ENCODE measurements at regions not wholly inside any gene's neighbourhood (a gene's known extent, or its start where the extent isn't known, plus 50 kb on each side); places are given as distances from the start of the nearest gene placed in this dataset.
"Not testable (repeated sequence)": the region's sequence is repeated elsewhere in the genome, so short reads cannot be mapped to it uniquely, and the experiment has no call there.

- no peak for DNase-seq (ENCODE audit: low spot score)
These were observed 154.5 kb upstream of the ZNF217 start for GRCh38 chr20:53748176-53748575.

DNA sequence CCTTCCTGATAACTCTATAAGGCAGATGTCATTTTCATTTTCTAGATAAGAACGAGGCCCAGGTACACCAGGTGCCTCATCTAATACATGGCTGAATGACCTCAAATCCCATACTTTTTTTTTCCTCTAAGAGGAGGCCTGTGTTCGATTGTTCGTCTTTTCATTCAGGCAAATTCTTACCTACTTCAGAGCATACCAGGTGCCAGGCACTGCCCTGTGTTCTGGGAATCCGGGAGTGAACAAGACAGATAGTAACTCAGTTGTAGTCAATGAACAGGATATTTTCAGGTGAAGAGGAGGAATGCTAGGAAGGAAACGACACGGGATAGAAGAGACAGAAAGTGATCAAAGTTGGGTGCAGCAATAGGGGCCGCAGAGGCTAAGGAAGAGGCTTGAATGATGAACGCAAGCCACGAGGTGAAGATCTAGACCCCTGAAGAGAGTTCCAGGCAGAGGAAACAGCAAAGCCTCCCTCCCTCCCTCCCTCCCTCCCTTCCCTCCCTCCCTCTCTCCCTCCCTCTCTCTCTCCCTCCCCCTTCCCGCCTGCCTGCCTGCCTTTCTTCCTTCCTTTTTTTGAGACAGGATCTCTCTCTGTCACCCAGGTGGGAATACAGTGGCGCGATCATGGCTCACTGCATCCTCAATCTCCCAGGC is 150.1 kb upstream of the ZNF217 start:
- DNase-seq (ENCODE audit: low spot score): no peak

DNA sequence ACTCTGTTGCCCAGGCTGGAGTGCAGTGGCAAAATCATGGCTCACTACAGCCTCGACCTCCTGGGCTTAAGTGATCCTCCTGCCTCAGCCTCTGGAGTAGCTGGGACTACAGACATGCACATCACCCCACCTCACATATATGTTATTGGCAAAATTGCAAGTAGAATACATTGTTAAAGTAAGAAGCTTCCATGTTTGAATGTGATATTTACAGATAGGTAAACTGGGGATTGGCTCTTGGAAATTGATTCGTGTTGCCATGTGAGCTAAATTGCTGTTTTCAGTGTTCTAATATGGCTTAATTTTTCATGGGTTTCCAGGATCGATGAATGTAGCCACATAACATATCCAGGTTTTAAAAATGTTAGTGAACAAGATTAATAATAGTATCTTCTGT is 149.0 kb upstream of the ZNF217 start:
- DNase-seq (ENCODE audit: low spot score): no peak

DNA sequence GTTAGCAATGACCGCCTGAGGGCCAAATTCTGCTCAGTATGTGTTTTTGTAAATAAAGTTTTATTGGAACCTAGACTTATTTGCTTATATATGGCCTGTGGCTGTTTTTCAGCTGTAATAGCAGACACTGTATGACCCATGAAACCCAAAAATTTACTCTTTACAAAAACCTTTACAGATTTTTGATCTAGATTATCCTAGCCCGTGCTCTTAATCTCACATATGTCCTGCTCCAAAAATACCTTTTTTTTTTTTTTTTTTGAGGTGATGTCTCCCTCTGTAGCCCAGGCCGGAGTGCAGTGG is 148.0 kb upstream of the ZNF217 start:
- no peak for DNase-seq (ENCODE audit: low spot score)

GRCh38 chr20:53739799-53740785 is 146.5 kb upstream of the ZNF217 start:
- no peak for DNase-seq (ENCODE audit: low spot score)

DNA sequence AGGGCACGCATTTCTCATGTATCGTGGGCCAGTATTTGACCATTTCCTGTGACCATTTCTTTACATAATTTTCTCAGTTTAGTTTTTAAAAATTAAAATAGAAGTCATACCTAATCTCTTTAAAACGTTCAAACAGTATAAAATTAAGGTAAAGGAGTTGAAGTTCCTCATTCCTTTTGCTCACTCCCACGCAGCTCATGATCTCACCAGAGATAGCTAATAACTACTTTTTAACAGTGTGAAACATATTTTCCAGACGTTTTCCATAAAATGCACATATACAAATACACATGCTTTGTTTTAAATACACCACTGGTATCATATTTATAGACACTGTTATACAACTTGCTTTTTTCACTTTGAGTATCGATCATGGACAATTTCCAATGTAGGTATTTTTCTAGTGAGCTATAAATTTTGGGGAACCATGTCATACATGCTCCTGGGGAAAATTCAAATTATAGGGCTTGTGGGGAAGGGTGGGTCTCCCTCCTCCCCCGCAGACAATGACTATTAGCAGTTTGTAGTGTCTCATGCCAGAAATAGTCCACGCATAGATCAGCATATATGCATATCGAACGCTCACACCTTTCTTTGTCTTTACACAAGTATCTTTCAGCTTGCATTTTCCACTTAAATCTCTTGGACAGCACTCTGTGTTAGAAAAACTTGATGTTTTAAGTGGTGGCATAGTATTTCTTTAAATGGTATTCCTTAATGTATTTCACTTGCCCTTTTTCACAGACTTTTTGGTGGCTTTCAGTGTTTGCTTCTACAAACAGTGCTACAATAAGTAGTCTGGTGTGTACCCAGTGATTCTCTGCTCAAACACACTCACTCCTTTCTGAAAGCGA is 145.5 kb upstream of the ZNF217 start:
- no peak for DNase-seq (ENCODE audit: low spot score)

- peak; percentile 50 for DNase-seq (ENCODE audit: low spot score)
These were observed 144.7 kb upstream of the ZNF217 start for GRCh38 chr20:53738039-53738944.

- no peak for DNase-seq (ENCODE audit: low spot score)
These were observed 143.9 kb upstream of the ZNF217 start for GRCh38 chr20:53737396-53738038.

GRCh38 chr20:53736757-53737395 is 143.2 kb upstream of the ZNF217 start:
- no peak for DNase-seq (ENCODE audit: low spot score)

- DNase-seq (ENCODE audit: low spot score): no peak
These were observed 142.6 kb upstream of the ZNF217 start for GRCh38 chr20:53736122-53736756.

GRCh38 chr20:53735536-53736050 is 142.0 kb upstream of the ZNF217 start:
- DNase-seq (ENCODE audit: low spot score): no peak

- no peak for DNase-seq (ENCODE audit: low spot score)
These were observed 140.5 kb upstream of the ZNF217 start for GRCh38 chr20:53734006-53734688.

DNA sequence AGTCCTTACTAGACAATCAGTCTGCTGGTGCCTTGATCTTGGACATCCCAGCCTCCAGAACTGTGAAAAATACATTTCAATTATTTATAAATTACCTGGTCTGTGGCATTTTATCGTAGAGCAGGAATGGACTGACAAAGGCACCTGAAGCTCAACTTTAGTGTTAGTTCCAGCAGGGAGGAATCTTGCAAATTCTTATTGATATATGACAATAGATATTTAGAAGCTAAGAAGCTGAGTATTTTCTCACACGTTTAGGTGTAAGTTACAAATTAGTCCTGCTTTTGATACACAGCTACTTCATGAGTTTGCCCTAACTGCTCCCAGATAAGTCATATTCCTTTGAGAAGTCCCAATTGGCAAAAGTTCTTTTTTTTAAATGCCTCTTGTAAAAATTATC is 138.0 kb upstream of the ZNF217 start:
- no peak for DNase-seq (ENCODE audit: low spot score)

- no peak for DNase-seq (ENCODE audit: low spot score)
These were observed 134.7 kb upstream of the ZNF217 start for GRCh38 chr20:53728359-53728758.

- not testable (repeated sequence) for DNase-seq (ENCODE audit: low spot score)
These were observed 133.6 kb upstream of the ZNF217 start for GRCh38 chr20:53727239-53727638.

DNA sequence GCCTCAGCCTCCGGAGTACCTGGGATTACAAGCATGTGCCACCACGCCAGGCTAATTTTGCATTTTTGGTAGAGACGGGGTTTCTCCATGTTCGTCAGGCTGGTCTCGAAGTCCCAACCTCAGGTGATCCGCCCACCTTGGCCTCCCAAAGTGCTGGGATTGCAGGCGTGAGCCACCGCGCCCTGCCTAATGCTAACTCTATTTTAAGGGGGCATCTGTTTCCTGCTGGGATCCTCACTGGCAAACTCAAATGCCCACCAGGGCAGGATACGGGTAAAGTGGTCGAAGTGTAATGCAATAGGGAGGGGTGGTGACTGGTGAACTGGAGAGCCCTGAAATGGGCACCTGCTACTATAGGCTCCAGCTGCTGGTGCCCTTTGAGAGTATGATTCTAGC is 131.9 kb upstream of the ZNF217 start:
- no peak for DNase-seq (ENCODE audit: low spot score)

GRCh38 chr20:53723621-53724020 is 130.0 kb upstream of the ZNF217 start:
- DNase-seq (ENCODE audit: low spot score): no peak

GRCh38 chr20:53723045-53723444 is 129.4 kb upstream of the ZNF217 start:
- no peak for DNase-seq (ENCODE audit: low spot score)

DNA sequence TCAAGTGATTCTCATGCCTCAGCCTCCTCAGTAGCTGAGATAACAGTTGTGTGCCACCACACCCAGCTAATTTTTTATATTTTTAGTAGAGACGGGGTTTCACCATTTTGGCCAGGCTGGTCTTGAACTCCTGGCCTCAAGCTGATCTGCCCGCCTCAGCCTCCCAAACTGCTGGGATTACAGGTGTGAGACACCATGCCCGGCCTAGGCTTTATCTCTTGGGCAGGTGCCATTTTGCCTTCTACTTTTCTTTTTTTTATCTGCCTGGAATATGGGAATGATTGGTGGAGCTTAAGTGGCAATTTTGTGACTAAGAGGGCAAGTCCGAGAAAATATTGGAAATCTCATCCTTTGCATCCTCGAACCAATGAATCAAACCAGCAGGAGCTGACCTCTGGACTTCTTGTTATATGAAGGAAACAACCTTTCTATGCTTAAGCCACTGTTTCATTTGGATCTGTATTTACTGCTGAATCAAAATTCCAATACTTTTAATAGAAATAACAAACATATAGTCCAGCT is 128.9 kb upstream of the ZNF217 start:
- no peak for DNase-seq (ENCODE audit: low spot score)
